Ovary (tissue), 7 donors: ENCODE measurements at regions not wholly inside any gene's neighbourhood (a gene's known extent, or its start where the extent isn't known, plus 50 kb on each side); places are given as distances from the start of the nearest gene placed in this dataset.

Experiments used
- DNase-seq, 5 donors: peaks; one replicate each; pipeline ENCODE4 v3.0.0-alpha.2; 2019 to 2020
- H3K27ac ChIP-seq, 2 donors: fragments of 200-600 bp; one replicate each; pipeline versions ENCODE4 v1.5.1 to v1.8.0; 2019 to 2022
- H3K27me3 ChIP-seq: fragments of 200-600 bp; one replicate; pipeline ENCODE4 v1.8.0; 2022
- H3K36me3 ChIP-seq: fragments of 200-600 bp; sonication (generic); one replicate; pipeline ENCODE4 v1.5.1; 2019
- H3K4me1 ChIP-seq: one replicate; pipeline ENCODE4 v1.8.1; 2013; ENCODE audit warnings: mild to moderate bottlenecking, moderate library complexity; ENCODE audit not compliant: insufficient read depth
- H3K4me3 ChIP-seq: fragments of 200-600 bp; sonication (generic); one replicate; pipeline ENCODE4 v1.5.1; 2017
- H3K9me3 ChIP-seq, 2 donors: fragments of 200-600 bp in 1 of 2; sonication (generic) in 1 of 2; one replicate each; pipeline versions ENCODE4 v1.5.1 to v1.8.1; 2013 to 2019; ENCODE audit warnings: mild to moderate bottlenecking in 1 of 2, moderate library complexity in 1 of 2
- CTCF ChIP-seq, 3 donors: fragments of 450-650 bp in 2 of 3; fragments of 200-600 bp in 1 of 3; IDR thresholded peaks; one replicate each; pipeline versions ENCODE4 v1.5.1 to v1.8.0; 2016 to 2022; ENCODE audit warnings: antibody characterized with exemption in 3 of 3, mild to moderate bottlenecking in 1 of 3
- EP300 ChIP-seq: sonication (generic); formaldehyde crosslinking; IDR thresholded peaks from one replicate; pipeline ENCODE4 v1.6.1; 2017; ENCODE audit warnings: antibody characterized with exemption
- POLR2A ChIP-seq: fragments of 450-650 bp; IDR thresholded peaks from one replicate; pipeline ENCODE4 v1.6.1; 2017; ENCODE audit warnings: antibody characterized with exemption, mild to moderate bottlenecking, moderate library complexity
- WGBS, 3 donors: extraction: QIAGEN DNeasy Blood & Tissue Kit in 1 of 3; methylation state at CpG; one replicate each; pipeline versions ENCODE4 v1.1.5 to v1.1.7; 2013 to 2017; 5-methylcytosine and 5-hydroxymethylcytosine counted together
- intact Hi-C, 4 donors: fragments of 100-400 bp; cut with DNase I; formaldehyde crosslinking; loops; one replicate each; pipeline versions ENCODE4 v1.11.0 to v1.15.1; 2022 to 2023
- donor health status: DM: no; HTN: no; CAD: no; lungs with moderate emphysema.
- donor health status: DM: no; HTN: no; CAD: no.
- donor health status: Bipolar disorder and iron deficiency.
- donor health status: DM: no; HTN: no; CAD: no.
- donor health status: DM: yes; HTN: yes; CAD: no.

- peaks cover 1% of the 10 kb centered on the region for H3K4me1 ChIP-seq
- DNase-seq: no peak
- H3K27me3 ChIP-seq: no peaks in the 10 kb centered on the region
- H3K4me3 ChIP-seq: no peak overlapping the region
- intact Hi-C loops: no loop called here
- TF ChIP-seq POLR2A: no peak
- TF ChIP-seq EP300: no peak
- TF ChIP-seq CTCF (IDR thresholded peaks at IDR 0.05): no peak
- H3K36me3 ChIP-seq: no peaks in the 10 kb centered on the region
- no peak overlapping the region for H3K27ac ChIP-seq
- no peaks in the 10 kb centered on the region for H3K9me3 ChIP-seq
Measured at GRCh38 chr6:125593746-125594145, 155.7 kb upstream of the HEY2 start.

- WGBS, 3 donors: 95 to 99% (median 98%) methylated on average over 3 of the region's 3 CpGs
- Histone ChIP-seq H3K27me3 (no peaks in the 10 kb centered on the region), H3K4me1 (no peaks in the 10 kb centered on the region), H3K36me3 (no peaks in the 10 kb centered on the region), H3K4me3 (no peak overlapping the region), H3K27ac (no peak overlapping the region), H3K9me3 (no peaks in the 10 kb centered on the region)
- no peak for TF ChIP-seq EP300
- TF ChIP-seq POLR2A: no peak
- no peak for TF ChIP-seq CTCF (IDR thresholded peaks at IDR 0.05)
- no peak for DNase-seq
- intact Hi-C loops: no loop called here
Measured at GRCh38 chr6:125596020-125596419, 153.4 kb upstream of the HEY2 start.

GRCh38 chr6:125597411-125598253, 151.8 kb upstream of the HEY2 start:
- no peaks in the 10 kb centered on the region for H3K36me3 ChIP-seq
- TF ChIP-seq EP300: no peak
- H3K27me3 ChIP-seq: no peaks in the 10 kb centered on the region
- H3K4me3 ChIP-seq: no peak overlapping the region
- 70 to 81% (median 79%) methylated on average over 7 of the region's 7 CpGs for WGBS, 3 donors
- no peak overlapping the region for H3K27ac ChIP-seq
- no peaks in the 10 kb centered on the region for H3K9me3 ChIP-seq
- no peak for DNase-seq
- no peaks in the 10 kb centered on the region for H3K4me1 ChIP-seq
- intact Hi-C loops: no loop called here

GRCh38 chr6:125598422-125598821, 151.0 kb upstream of the HEY2 start:
- Histone ChIP-seq H3K27me3 (no peaks in the 10 kb centered on the region), H3K27ac (no peak overlapping the region), H3K4me1 (no peaks in the 10 kb centered on the region), H3K36me3 (no peaks in the 10 kb centered on the region), H3K9me3 (no peaks in the 10 kb centered on the region), H3K4me3 (no peak overlapping the region)
- intact Hi-C loops: no loop called here
- TF ChIP-seq CTCF (IDR thresholded peaks at IDR 0.05): no peak
- TF ChIP-seq EP300: no peak
- no peak for TF ChIP-seq POLR2A
- 71 to 88% (median 83%) methylated on average over 5 of the region's 5 CpGs for WGBS, 3 donors
- DNase-seq: peak in 1 of 5 donors; percentile 28

GRCh38 chr6:125604257-125604656, 145.2 kb upstream of the HEY2 start:
- intact Hi-C loops: no loop called here
- no peak overlapping the region for H3K4me3 ChIP-seq
- DNase-seq: no peak
- H3K36me3 ChIP-seq: no peaks in the 10 kb centered on the region
- H3K27ac ChIP-seq: no peak overlapping the region
- TF ChIP-seq EP300 (no peak), CTCF (IDR thresholded peaks at IDR 0.05) (no peak), POLR2A (no peak)
- no peaks in the 10 kb centered on the region for H3K9me3 ChIP-seq
- no peaks in the 10 kb centered on the region for H3K27me3 ChIP-seq
- H3K4me1 ChIP-seq: no peaks in the 10 kb centered on the region
- 68 to 77% (median 75%) methylated on average over 1 of the region's 1 CpG for WGBS, 3 donors
